Calu3 (cell line): ENCODE measurements at regions not wholly inside any gene's neighbourhood (a gene's known extent, or its start where the extent isn't known, plus 50 kb on each side); places are given as distances from the start of the nearest gene placed in this dataset.

Experiments used
- BruUV-seq: library from RNA; stranded (reverse); fragments of 400-500 nt; replicated peaks from 2 replicates; lab custom pipeline; 2021; lab: Mats Ljungman, UMichigan
- CTCF ChIA-PET: fragments of 300-600 bp; sonication (Branson Sonifier 250); formaldehyde crosslinking; loops from one replicate; lab custom pipeline; 2022; ENCODE audit warnings: antibody characterized with exemption; lab: Charles Lee
- DNase-seq: peaks from one replicate; pipeline ENCODE4 v3.0.0; 2022
- H3K27ac Mint-ChIP-seq: one replicate; pipeline ENCODE4 v1.8.0; 2022; ENCODE audit warnings: mixed read lengths; ENCODE audit not compliant: unreplicated experiment
- H3K27me3 Mint-ChIP-seq: one replicate; pipeline ENCODE4 v1.8.0; 2022; ENCODE audit warnings: mixed read lengths; ENCODE audit not compliant: unreplicated experiment
- H3K36me3 Mint-ChIP-seq: one replicate; pipeline ENCODE4 v1.8.0; 2022; ENCODE audit warnings: mild to moderate bottlenecking, moderate library complexity, mixed read lengths; ENCODE audit not compliant: insufficient read depth, unreplicated experiment
- H3K4me1 Mint-ChIP-seq: one replicate; pipeline ENCODE4 v1.8.0; 2022; ENCODE audit warnings: mild to moderate bottlenecking, low read depth, mixed read lengths; ENCODE audit not compliant: unreplicated experiment
- H3K4me3 Mint-ChIP-seq: one replicate; pipeline ENCODE4 v1.8.0; 2022; ENCODE audit warnings: mild to moderate bottlenecking, low read depth, moderate library complexity, mixed read lengths; ENCODE audit not compliant: unreplicated experiment
- H3K9me3 Mint-ChIP-seq: one replicate; pipeline ENCODE4 v1.8.0; 2022; ENCODE audit warnings: low read depth, mixed read lengths; ENCODE audit not compliant: unreplicated experiment
- CTCF ChIP-seq: fragments of 200-600 bp; IDR thresholded peaks from one replicate; pipeline ENCODE4 v1.8.0; 2022; ENCODE audit warnings: antibody characterized with exemption; ENCODE audit not compliant: unreplicated experiment
- intact Hi-C: fragments of 100-400 bp; cut with micrococcal nuclease; formaldehyde crosslinking; loops from one replicate; pipeline ENCODE4 v1.10.0; 2022; ENCODE audit not compliant: unreplicated experiment

- Mint-ChIP-seq H3K36me3 (no peaks in the 10 kb centered on the region), H3K27me3 (peaks cover 22% of the 10 kb centered on the region), H3K27ac (no peak overlapping the region), H3K4me3 (no peak overlapping the region), H3K4me1 (no peaks in the 10 kb centered on the region), H3K9me3 (no peaks in the 10 kb centered on the region)
- CTCF ChIA-PET: no interaction called here
- no TSS peak for BruUV-seq
- intact Hi-C loops: no loop called here
- TF ChIP-seq CTCF: no peak
- DNase-seq: no peak
Observed at GRCh38 chr17:27078296-27078695, 215.6 kb upstream of the WSB1 start.

GRCh38 chr17:27079660-27080059, 214.3 kb upstream of the WSB1 start:
- TF ChIP-seq CTCF: no peak
- BruUV-seq: no TSS peak
- CTCF ChIA-PET: no interaction called here

GRCh38 chr17:27081002-27081638, 212.8 kb upstream of the WSB1 start:
- Mint-ChIP-seq H3K27ac (no peak overlapping the region), H3K9me3 (no peaks in the 10 kb centered on the region), H3K4me1 (no peaks in the 10 kb centered on the region), H3K36me3 (no peaks in the 10 kb centered on the region), H3K27me3 (peaks cover 39% of the 10 kb centered on the region), H3K4me3 (no peak overlapping the region)
- DNase-seq: no peak
- CTCF ChIA-PET: no interaction called here
- BruUV-seq: no TSS peak
- intact Hi-C loops: no loop called here
- no peak for TF ChIP-seq CTCF

More at GRCh38 chr17:27079660-27080059, 214.3 kb upstream of the WSB1 start:
- intact Hi-C loops: no loop called here
- Mint-ChIP-seq H3K4me3 (no peak overlapping the region), H3K4me1 (no peaks in the 10 kb centered on the region), H3K36me3 (no peaks in the 10 kb centered on the region), H3K9me3 (no peaks in the 10 kb centered on the region), H3K27me3 (peaks cover 34% of the 10 kb centered on the region), H3K27ac (no peak overlapping the region)
- no peak for DNase-seq

- no peaks in the 10 kb centered on the region for H3K9me3 Mint-ChIP-seq
Observed at GRCh38 chr17:27082023-27082774, 211.7 kb upstream of the WSB1 start.

More at GRCh38 chr17:27082023-27082774, 211.7 kb upstream of the WSB1 start:
- CTCF ChIA-PET: no interaction called here
- Mint-ChIP-seq H3K4me1 (no peaks in the 10 kb centered on the region), H3K27ac (no peak overlapping the region), H3K4me3 (no peak overlapping the region), H3K27me3 (peaks cover 40% of the 10 kb centered on the region), H3K36me3 (no peaks in the 10 kb centered on the region)
- no peak for TF ChIP-seq CTCF
- DNase-seq: no peak
- BruUV-seq: no TSS peak
- intact Hi-C loops: no loop called here
